Fibroblast of pulmonary artery (primary cell): ENCODE measurements at regions not wholly inside any gene's neighbourhood (a gene's known extent, or its start where the extent isn't known, plus 50 kb on each side); places are given as distances from the start of the nearest gene placed in this dataset.

Experiments used
- DNase-seq: peaks from one replicate; pipeline ENCODE4 v3.0.0-alpha.2; 2010; ENCODE audit warnings: low read depth
- H3K4me3 ChIP-seq: replicated peaks from 2 replicates; pipeline ENCODE4 v1.5.1; 2011; ENCODE audit warnings: low read depth, mild to moderate bottlenecking, control low read depth, low read length, moderate library complexity
- CTCF ChIP-seq: IDR thresholded peaks from 2 replicates; pipeline ENCODE4 v1.5.1; 2011; ENCODE audit warnings: mild to moderate bottlenecking, control low read depth, low read length, inconsistent platforms; ENCODE audit errors: missing control alignments

- DNase-seq = no peak
- H3K4me3 ChIP-seq = no peak overlapping the region
- no peak for TF ChIP-seq CTCF
Observed at GRCh38 chr12:14066021-14066420, 84.6 kb upstream of the GRIN2B start.

- TF ChIP-seq CTCF = no peak
- DNase-seq = no peak
- no peak overlapping the region for H3K4me3 ChIP-seq
Observed at GRCh38 chr12:14068961-14069360, 87.6 kb upstream of the GRIN2B start.

GRCh38 chr12:14071833-14072232, 90.4 kb upstream of the GRIN2B start:
- DNase-seq = no peak
- no peak overlapping the region for H3K4me3 ChIP-seq
- TF ChIP-seq CTCF = no peak

- DNase-seq = no peak
- H3K4me3 ChIP-seq = no peak overlapping the region
- TF ChIP-seq CTCF = no peak
Observed at GRCh38 chr12:14072987-14073386, 91.6 kb upstream of the GRIN2B start.

- no peak overlapping the region for H3K4me3 ChIP-seq
- DNase-seq = no peak
- no peak for TF ChIP-seq CTCF
Observed at GRCh38 chr12:14075797-14076393, 94.5 kb upstream of the GRIN2B start.

- DNase-seq = no peak
- TF ChIP-seq CTCF = no peak
- no peak overlapping the region for H3K4me3 ChIP-seq
Observed at GRCh38 chr12:14076538-14076937, 95.1 kb upstream of the GRIN2B start.

GRCh38 chr12:14086838-14087237, 105.4 kb upstream of the GRIN2B start:
- no peak for DNase-seq
- TF ChIP-seq CTCF = no peak
- H3K4me3 ChIP-seq = no peak overlapping the region
